HG03103 (cell line): ENCODE measurements at regions not wholly inside any gene's neighbourhood (a gene's known extent, or its start where the extent isn't known, plus 50 kb on each side); places are given as distances from the start of the nearest gene placed in this dataset.

Experiments
- ATAC-seq: cut with Tn5 transposase; IDR thresholded peaks from one replicate; pipeline ENCODE4 v1.9.1; 2021; ENCODE audit warnings: low read depth; ENCODE audit not compliant: unreplicated experiment

DNA sequence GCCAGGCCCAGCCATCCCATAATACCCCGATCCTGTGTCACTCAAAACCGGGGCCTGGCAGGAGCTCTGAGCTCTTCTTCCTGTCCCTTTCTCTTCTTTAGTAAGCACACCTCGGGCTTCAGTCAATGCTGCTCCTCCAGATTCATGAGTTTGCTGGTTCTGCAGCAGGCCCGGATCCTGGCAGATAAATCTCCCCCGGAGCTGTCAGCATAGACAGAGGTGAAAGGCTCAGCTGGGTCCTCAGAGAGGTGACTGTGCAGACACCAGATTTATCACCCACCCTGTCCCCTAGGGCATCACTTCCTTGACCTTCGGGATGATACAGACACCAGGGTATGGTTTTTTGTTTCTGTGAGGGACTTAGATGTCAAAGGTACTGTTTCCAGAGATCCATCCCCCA is 242.5 kb upstream of the N4BP1 start:
- ATAC-seq, result no peak

DNA sequence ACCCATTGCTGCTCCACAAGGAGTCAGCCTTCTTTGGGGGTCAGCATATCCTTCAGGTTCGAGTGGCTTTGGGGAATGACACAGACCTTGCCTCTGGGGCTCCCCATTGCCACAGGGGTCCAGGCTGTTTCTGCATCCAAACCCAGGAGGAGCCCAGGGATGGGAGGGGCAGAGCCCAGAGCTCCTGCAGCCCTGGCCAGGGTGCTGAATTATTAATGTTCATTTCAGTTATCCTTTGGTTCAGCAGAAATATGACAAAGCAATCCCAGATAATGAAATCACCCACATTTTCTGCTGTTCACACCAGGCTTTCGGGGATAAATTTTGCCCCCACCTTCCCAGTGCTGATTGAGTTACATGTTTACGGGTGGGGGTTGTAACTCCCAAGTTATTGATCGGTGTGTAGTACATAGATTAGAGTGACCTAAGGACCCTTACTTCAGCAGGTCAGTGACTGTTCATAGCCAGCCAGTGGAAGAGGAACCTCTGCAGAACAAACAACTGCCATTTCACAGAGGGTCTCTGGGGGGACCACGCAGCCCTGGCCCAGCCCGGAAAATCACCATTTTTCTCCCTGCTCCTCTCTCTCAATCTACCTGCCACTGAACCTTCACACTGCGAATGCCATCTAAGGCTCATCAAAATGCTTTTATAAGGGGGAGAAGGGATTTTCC is 240.3 kb upstream of the N4BP1 start:
- no peak for ATAC-seq

DNA sequence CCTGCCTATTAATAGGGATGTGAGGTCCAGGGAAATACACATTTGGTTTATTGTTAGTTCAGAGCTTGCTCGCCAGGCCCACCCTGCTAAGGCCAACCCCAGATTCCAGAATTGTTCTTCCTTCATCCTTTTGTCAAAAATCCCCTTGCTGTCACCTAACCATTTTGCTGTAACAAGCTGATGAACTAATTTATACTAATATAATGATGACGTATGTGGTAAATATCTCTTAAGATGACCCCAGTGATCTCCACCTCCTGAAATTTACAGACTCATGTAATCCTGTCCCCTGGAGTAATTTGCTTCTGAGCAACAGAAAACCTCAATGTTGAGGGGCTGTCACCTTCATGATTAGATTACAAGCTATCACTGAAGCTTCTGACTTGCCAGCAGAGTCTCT is 236.3 kb upstream of the N4BP1 start:
- no peak for ATAC-seq

DNA sequence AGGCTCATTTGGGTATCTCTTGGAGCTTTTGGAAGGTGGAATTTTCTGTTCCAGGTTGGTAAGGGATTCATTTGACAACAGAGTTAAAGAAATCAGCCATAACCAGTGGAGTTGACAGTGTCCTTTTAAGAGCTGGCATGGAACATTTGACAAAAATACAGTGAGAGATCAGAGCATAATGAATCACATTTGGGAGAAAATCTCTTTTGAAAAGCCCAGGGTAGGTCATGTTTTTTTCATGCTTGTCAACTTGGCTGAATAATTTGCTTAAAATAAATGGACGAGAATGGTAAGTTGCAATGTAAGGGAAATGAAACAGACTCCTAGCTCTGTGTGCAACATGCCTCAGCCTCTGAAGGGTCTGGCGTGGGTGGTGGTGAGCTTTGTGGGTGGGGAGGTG is 235.3 kb upstream of the N4BP1 start:
- ATAC-seq, result no peak

DNA sequence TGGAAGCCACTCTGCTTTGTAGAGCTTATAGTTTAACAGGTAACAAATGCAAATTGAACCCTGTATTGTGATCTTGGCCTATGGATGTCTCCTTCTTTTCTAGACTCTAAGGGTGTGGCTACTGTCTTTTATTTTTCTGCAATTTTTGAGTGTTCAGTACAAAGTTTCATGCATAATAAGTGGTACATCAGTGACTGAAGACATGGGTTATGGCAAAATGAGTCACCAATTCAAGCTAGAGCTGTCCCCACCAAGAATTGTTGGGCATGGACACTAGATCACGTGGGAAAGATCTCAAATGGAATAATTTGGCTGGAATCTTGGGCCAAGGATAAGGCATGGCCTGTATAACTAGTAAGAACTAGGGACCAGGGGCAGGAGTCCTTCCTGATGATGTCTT is 228.4 kb upstream of the N4BP1 start:
- ATAC-seq, result no peak

DNA sequence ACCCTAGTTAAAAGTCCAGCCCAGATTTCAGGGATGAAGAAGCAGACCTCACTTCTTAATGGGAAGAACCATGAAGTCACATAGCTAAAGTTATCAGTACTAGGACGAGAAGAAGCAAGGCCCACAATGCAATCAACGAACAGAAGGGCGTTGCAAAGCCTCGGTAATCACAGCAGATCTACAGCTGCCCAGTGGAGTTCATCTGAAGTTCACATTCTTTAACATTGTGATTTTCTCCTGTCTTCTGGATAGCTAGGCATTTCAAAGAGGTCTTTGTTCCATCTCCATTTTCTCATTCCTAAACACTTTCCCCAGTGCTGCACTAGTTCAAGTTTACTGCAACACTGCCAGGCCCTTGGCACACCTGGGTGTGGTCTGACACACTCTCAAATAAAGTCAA is 226.7 kb upstream of the N4BP1 start:
- ATAC-seq, result no peak

DNA sequence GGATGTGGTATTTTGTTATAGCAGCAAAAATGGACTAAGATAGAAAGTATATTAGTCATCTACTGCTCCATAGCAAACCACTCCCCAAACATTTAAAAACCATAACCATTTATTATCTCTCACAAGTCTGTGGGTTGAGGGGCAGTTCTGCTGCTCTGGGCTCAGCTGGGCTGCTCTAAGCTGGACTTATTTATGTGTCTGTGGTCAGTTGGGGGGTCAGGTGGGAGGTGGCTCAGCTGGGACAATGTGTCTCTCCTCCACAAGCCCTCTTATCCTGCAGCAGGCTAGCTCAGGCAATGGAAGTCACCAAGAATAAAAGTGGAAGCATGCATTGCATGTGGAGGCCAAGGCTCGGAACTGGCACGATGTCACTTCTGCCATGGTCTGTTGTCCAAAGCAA is 226.1 kb upstream of the N4BP1 start:
- ATAC-seq, result no peak

DNA sequence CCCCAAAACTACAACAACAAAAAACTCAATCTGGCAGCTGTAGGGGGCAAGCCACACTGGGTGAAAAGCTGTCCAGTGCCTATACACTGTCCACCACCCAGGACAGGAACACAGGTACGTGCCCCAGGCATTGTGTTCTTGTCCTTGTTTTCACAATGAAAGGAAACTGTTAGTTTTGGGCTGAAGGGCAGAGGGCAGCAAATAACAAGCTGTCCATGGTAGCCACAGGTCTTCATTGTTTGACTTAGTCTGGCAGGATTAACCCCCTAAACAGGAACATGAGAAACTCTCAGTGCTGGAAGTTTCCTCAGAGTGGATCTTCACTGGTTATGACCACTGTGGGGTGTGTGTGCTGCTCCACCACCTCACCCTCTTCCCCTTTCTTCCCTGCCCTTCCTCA is 224.6 kb upstream of the N4BP1 start:
- ATAC-seq, result no peak

DNA sequence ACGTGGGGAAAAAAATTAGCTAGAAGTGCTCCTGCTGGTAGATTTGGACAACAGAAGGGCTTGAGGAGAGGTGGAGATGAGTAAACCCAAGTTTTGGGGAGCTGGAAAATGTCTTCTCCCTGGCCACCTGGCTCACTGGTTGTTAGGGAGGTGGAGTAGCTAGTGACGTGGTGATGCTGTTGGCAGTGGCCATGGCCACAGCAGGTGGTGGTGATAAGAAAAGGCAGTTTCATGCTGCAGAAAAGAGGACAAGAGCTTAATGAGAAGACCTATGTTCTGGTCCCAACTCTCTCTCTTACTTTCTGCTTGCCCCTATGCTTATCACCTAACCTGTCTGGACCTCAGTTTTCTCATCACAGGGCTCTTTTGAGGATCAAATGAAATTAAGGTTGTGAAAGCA is 223.5 kb upstream of the N4BP1 start:
- ATAC-seq, result no peak

DNA sequence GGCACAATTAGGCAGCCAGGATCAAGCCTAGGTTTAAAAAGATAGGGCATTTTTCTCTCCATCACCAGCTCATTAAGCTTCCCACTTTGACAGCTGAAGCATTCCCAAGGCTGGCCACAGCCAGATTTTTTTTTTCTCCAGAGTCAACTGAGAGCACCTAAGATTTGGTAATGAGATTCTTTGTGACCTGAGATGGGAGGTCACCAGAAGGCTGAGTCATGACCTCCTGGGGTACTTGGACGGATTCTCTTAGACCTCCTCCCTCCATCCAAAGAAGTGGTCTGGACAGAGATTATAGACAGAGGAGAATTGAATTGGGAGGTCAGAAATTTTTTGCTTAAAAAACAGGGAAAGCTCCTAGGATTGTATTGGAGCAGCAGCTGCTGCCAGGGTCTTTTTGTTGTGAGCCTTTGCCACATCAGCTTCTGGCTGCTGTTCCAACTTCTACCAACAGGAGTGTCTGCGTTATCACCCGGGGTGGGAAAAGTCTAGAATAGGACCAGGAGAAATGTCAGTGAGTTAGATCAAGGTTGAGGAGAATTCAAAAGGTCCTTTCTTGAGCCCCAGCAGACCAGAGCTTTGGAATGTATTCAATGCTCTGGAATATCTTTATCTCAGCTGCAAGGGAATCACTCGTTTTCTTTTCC is 221.2 kb upstream of the N4BP1 start:
- no peak for ATAC-seq

DNA sequence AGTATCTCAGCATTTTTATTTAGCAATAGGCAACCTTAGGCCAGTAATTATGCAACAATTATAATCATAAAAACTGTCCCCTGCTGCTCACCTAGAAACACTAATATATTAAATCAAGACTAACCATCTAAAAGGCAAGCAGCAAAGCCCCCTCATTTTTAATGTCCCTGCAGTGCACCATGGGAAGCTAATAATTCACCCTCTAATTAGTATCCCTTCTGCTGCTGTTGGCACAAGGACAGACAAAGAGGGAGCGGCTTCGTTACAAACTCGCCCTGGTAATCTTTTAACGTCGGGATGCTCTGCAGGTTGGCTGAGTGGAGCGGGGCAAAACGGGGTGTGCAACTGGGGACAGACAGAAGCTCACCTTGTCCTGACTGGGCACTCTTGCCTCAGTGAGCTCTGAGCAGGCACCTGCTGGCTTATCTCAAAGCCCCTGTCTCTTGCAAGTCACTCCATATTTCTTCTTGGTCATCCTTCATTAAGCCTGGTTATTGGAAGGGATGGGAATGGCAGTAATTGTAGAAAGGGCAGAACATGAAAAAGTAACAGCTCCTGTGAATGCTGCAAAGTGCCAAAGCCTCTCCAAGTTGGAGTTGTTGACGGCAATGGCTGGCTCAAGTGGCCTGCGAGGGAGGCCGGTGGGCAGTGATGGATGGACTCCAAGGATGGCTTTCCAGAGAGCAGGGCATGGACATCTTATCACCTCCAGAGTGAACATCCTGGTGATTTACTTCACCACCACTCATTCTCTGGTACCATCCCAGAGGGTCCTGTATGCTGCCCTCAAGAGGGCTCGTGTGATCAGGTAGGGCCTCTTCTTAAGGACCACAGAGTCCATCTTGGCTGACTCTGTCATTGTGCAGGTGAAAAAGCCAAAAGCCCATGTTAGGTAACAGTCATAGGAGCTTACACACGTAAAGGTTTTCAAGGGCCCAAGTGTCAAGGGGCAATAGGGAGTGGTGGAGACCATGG is 219.6 kb upstream of the N4BP1 start:
- ATAC-seq, result no peak

DNA sequence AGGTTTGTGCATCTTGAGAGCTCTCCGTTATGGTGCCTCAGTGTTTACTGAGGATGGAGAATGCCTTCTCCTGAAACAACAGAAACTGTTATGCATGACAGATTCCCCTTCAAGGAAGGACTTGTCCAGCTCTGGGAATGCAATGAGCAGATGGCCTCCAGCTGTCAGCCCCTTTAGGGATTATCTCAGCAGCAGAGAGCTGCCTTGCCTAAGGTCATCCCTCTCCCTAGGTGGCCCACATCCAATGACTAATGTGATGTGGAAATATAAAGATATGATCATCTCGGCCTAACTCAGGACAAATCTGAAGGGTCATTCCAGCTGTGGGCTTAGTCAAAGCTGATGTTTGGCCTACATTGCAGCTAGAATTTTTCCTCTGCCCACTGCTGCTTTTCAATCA is 214.3 kb upstream of the N4BP1 start:
- ATAC-seq, result no peak

DNA sequence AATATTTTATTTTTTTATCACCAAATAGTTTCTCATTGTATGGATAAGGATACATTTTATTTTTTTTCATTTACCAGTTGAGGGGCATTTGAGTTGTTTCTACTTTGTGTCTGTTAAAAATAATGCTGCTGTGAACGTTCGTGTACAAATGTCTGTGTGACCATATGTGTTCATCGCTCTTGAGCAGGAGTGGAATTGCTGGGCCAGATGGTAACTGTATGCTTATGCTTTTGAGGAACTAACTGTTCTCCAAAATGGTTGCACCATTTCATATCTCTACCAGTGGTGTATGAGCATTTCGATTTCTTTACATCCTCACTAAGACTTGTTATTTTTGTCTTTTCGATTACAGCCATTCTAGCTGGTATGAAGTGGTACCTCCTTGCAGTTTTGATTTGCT is 212.5 kb upstream of the N4BP1 start:
- ATAC-seq, result no peak

DNA sequence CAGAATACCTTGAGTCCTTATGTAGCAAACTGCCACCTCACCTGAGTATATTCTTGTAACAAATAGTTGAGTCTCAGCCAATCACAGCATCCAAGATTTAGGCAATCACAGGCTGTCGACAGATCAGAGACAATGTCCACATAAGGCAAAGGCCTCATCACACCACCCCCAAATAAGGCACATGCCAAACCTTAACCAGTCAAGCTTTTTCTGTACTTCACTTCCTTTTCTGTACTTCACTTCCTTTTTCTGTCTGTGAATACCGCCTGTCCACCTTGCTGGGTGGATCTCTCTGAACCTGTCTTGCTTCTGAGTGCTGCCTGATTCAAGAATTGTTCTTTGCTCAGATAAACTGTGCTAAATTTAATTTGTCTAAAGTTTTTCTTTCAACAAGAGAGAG is 210.4 kb upstream of the N4BP1 start:
- ATAC-seq, result no peak

DNA sequence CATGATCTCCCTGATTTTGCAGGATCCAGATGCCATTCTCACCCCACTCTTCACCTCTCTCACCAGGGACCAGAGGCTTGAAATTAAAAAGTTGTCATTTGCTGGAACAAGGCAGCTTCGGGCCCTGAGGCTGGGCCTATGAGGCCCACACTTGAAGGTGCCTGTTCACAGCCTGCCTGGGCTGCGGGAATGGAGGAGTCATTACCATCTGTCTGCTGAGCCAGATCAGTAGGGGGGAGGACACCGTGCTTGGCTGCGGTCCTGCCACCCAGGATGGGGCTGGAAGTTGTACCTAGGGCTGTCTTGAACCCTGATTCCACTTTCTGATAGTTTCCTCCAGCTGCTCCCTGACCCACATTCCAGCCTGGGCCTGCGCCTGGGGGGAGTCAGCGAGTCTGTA is 208.3 kb upstream of the N4BP1 start:
- no peak for ATAC-seq

DNA sequence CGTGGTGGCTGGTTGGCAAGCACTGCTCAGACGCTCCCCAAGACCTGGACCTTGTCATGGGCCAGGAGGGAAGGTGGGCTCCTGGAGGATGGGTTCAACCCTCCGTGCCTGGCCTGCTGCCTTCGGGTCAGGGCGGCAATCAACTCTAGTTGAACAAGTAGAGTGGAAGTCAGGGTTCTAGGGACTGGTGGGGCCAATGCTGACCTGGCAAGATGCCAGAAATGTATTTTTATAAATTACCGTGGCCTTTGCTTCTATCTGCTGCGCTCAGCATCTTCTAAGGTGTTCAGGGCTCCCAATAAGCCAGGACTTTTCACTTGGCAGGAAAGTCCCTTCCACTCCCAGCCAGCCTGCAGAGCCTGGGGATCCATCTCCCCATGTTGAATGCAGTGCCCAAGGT is 207.1 kb upstream of the N4BP1 start:
- ATAC-seq, result no peak

DNA sequence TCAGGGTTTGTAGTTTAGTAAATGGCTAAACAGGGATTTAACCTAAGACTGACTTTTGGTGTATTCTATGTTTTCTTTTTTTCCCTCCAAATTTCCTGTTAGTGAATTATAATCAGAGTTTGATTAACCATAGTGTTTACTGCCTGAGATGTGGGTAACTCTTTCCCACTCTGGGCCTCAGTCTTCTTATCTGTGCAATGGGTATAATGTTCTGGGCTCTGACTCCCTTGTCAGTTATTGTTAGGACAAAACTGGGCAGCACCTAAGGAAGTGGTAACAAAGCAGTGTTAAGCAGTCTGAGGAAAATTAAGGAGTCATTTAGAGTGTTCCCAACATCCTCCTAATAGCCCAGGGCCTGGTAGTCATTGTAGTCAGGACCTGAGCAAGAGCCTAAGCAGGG is 206.4 kb upstream of the N4BP1 start:
- no peak for ATAC-seq

DNA sequence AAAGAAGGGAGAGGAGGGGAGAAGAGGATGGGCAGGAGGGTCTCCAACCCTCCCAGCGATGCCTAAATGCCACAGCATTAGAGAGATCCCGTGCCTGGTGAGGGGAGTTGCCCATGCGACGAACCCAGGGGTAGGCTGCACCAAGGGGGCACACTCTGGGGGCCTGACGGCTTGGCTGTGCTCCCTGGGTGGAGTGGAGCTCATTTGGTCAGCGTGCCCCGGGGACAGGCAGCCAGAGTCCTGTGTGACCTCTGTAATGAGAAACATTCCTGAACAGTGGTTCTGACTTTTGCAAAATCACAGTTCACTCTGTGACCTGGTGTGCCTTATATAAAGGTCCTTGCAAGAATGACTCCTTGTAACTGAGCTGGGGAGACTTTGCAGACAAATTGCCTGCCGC is 205.0 kb upstream of the N4BP1 start:
- ATAC-seq, result no peak

DNA sequence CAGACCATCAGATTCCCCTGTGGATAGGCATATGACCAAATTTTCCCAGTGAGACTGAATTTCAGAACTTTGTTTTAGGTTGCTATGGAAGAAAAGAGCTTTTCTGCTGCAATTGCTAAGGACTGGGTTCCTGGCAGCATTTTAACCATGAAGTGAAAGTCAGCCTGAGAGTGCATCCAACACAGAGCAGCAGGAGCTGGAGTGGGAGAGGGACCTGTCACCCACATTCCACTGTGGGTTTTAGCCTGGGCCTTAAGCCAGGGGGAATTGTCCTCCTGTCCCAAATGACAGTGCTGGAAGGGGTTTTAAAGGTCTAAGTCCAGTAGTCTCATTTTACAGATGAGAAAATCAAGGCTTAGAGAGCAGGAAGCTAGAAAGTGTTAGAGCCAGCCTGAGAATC is 203.5 kb upstream of the N4BP1 start:
- no peak for ATAC-seq

DNA sequence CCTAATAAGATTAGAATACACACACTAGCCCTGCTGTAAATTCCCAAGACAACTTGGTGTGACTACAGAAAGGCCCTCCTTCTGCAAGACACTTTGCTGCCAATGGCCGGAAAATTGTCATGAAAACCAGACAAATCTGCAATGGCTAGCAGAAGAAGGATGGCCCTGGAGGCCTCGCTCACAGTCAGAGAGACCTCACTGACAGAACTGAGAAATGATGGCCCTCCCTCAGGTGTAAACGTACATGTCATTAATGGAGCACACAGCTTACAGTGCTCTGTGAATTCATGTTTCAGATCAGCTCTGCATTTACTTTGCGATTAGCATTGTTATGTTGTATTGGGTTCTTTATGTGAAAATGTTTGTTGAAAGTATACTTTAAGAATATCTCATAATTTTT is 202.9 kb upstream of the N4BP1 start:
- ATAC-seq, result no peak

DNA sequence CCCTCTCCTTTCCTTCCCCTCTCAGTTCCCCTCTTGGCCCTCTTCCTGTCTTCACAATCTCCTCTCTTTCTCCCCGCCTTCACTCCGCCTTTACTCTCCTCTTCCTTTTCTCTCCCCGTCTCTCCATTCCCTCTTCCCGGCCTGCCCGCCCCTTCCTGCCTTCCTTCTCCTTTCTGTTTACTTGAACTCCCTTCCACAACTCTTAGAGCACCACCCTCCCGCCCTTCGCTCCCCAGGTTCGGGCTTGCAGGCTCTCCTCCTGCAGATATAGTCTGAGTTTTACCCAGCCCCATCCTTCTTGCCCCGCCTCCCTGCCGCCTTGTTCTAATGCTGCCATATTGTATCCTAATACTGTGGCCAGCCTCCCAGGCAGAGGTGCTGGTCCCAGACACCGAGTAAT is 201.5 kb upstream of the N4BP1 start:
- no peak for ATAC-seq
